Karpas-422 (cell line): ENCODE measurements at regions not wholly inside any gene's neighbourhood (a gene's known extent, or its start where the extent isn't known, plus 50 kb on each side); places are given as distances from the start of the nearest gene placed in this dataset.
"Not testable (repeated sequence)": the region's sequence is repeated elsewhere in the genome, so short reads cannot be mapped to it uniquely, and the experiment has no call there.

Experiments used
- DNase-seq: peaks from one replicate; pipeline ENCODE4 v3.0.0-alpha.2; 2015
- H2AFZ ChIP-seq: fragments of 200-600 bp; sonication (generic); 2 replicates; pipeline ENCODE4 v1.6.1; 2014; ENCODE audit warnings: antibody characterized with exemption, low read length, mixed read lengths
- H3K27ac ChIP-seq: fragments of 200-600 bp; sonication (generic); 2 replicates; pipeline ENCODE4 v1.5.1; 2014; ENCODE audit warnings: mild to moderate bottlenecking, low read length, moderate library complexity
- H3K27me3 ChIP-seq: fragments of 200-600 bp; sonication (generic); 2 replicates; pipeline ENCODE4 v1.6.1; 2014; ENCODE audit warnings: low read length, mixed read lengths
- H3K36me3 ChIP-seq: fragments of 200-600 bp; sonication (generic); 2 replicates; pipeline ENCODE4 v1.6.1; 2014; ENCODE audit warnings: low read length, mixed read lengths; ENCODE audit not compliant: insufficient read depth
- H3K4me1 ChIP-seq: fragments of 200-600 bp; sonication (generic); 2 replicates; pipeline ENCODE4 v1.6.1; 2014; ENCODE audit warnings: mild to moderate bottlenecking, low read length, mixed read lengths
- H3K4me2 ChIP-seq: fragments of 200-600 bp; sonication (generic); 2 replicates; pipeline ENCODE4 v1.6.1; 2014; ENCODE audit warnings: low read length, low read depth, mild to moderate bottlenecking; ENCODE audit not compliant: poor library complexity, severe bottlenecking
- H3K4me3 ChIP-seq: fragments of 200-600 bp; sonication (generic); 2 replicates; pipeline ENCODE4 v1.5.1; 2014; ENCODE audit warnings: mild to moderate bottlenecking, antibody characterized with exemption, low read length, mixed read lengths
- H3K79me2 ChIP-seq: fragments of 200-600 bp; sonication (generic); 2 replicates; pipeline ENCODE4 v1.6.1; 2014; ENCODE audit warnings: mild to moderate bottlenecking, low read length, mixed read lengths
- H3K9ac ChIP-seq: fragments of 200-600 bp; sonication (generic); 2 replicates; pipeline ENCODE4 v1.6.0; 2014; ENCODE audit warnings: low read length
- H3K9me2 ChIP-seq: fragments of 200-600 bp; sonication (generic), shearing (Covaris generic); replicated peaks from 2 replicates; pipeline ENCODE4 v1.6.0; 2014; ENCODE audit warnings: mild to moderate bottlenecking, low read length, moderate library complexity; ENCODE audit not compliant: insufficient read depth
- H3K9me3 ChIP-seq: fragments of 300-700, 200-600 bp; sonication (generic); 2 replicates; pipeline ENCODE4 v1.6.1; 2014; ENCODE audit warnings: low read length, mixed read lengths
- H4K20me1 ChIP-seq: fragments of 200-600 bp; sonication (generic); 2 replicates; pipeline ENCODE4 v1.6.1; 2014; ENCODE audit warnings: mild to moderate bottlenecking, antibody characterized with exemption, low read length, low read depth; ENCODE audit not compliant: insufficient read depth

GRCh38 chr5:17326600-17327037, 109.2 kb downstream of the BASP1 start:
- no peaks in the 10 kb centered on the region for H3K27me3 ChIP-seq
- no peaks in the 10 kb centered on the region for H3K9me2 ChIP-seq
- no peak overlapping the region for H3K9ac ChIP-seq
- H3K4me3 ChIP-seq = no peak overlapping the region
- H4K20me1 ChIP-seq = no peaks in the 10 kb centered on the region
- H2AFZ ChIP-seq = no peak overlapping the region
- peaks cover 8% of the 10 kb centered on the region for H3K4me1 ChIP-seq
- no peak overlapping the region for H3K4me2 ChIP-seq
- H3K79me2 ChIP-seq = no peaks in the 10 kb centered on the region
- H3K27ac ChIP-seq = no peak overlapping the region
- H3K9me3 ChIP-seq = no peaks in the 10 kb centered on the region
- H3K36me3 ChIP-seq = no peaks in the 10 kb centered on the region
- DNase-seq = no peak

GRCh38 chr5:17327048-17327625, 109.7 kb downstream of the BASP1 start:
- Histone ChIP-seq H3K27ac (no peak overlapping the region), H3K4me1 (peaks cover 8% of the 10 kb centered on the region), H4K20me1 (no peaks in the 10 kb centered on the region)

DNA sequence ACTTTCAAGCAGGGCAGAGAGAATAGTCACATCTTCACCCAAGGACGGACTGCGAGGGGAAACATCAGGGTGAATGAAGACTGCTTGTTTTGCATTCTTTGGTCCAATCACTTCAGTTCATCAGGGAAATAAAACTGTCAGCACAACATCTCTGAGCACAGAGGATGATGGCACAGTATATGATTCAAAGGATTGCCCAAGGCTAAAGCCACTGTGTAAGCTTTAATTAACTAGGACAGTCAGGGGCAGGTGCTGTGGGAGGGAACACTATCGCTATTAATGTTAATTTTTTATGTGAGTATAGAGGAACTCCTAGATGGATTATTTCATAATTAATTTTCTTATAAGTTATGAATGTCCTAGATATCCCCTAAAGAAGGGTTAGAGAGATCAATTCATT, 112.1 kb downstream of the BASP1 start:
- peaks cover 8% of the 10 kb centered on the region for H3K4me1 ChIP-seq
- no peak for DNase-seq
- H3K36me3 ChIP-seq = no peaks in the 10 kb centered on the region; the same call in 1 of the 2 replicates
- H3K9me2 ChIP-seq = no peaks in the 10 kb centered on the region
- no peak overlapping the region for H2AFZ ChIP-seq
- H3K79me2 ChIP-seq = no peaks in the 10 kb centered on the region
- H3K27me3 ChIP-seq = 0 out of 2 replicates have a peak, but pooled peaks cover 3% of the 10 kb centered on the region
- H3K4me2 ChIP-seq = no peak overlapping the region
- no peak overlapping the region for H3K9ac ChIP-seq
- H4K20me1 ChIP-seq = no peaks in the 10 kb centered on the region
- H3K9me3 ChIP-seq = no peaks in the 10 kb centered on the region
- no peak overlapping the region for H3K4me3 ChIP-seq
- H3K27ac ChIP-seq = no peak overlapping the region

More at GRCh38 chr5:17327048-17327625, 109.7 kb downstream of the BASP1 start:
- Histone ChIP-seq H3K9ac (no peak overlapping the region), H3K79me2 (no peaks in the 10 kb centered on the region), H3K36me3 (no peaks in the 10 kb centered on the region), H2AFZ (no peak overlapping the region), H3K4me2 (no peak overlapping the region), H3K27me3 (no peaks in the 10 kb centered on the region), H3K4me3 (no peak overlapping the region), H3K9me2 (no peaks in the 10 kb centered on the region), H3K9me3 (no peaks in the 10 kb centered on the region)
- DNase-seq = no peak

- Histone ChIP-seq H3K4me3 (no peak overlapping the region), H3K9me3 (no peaks in the 10 kb centered on the region), H3K36me3 (no peaks in the 10 kb centered on the region; the same call in 1 of the 2 replicates), H3K27ac (no peak overlapping the region), H3K79me2 (no peaks in the 10 kb centered on the region), H3K9me2 (no peaks in the 10 kb centered on the region), H3K27me3 (0 out of 2 replicates have a peak, but pooled peaks cover 3% of the 10 kb centered on the region), H3K4me2 (no peak overlapping the region), H3K4me1 (peaks cover 8% of the 10 kb centered on the region), H2AFZ (no peak overlapping the region), H4K20me1 (no peaks in the 10 kb centered on the region), H3K9ac (no peak overlapping the region)
- DNase-seq = no peak
Measured at GRCh38 chr5:17330386-17330785, 113.0 kb downstream of the BASP1 start.

DNA sequence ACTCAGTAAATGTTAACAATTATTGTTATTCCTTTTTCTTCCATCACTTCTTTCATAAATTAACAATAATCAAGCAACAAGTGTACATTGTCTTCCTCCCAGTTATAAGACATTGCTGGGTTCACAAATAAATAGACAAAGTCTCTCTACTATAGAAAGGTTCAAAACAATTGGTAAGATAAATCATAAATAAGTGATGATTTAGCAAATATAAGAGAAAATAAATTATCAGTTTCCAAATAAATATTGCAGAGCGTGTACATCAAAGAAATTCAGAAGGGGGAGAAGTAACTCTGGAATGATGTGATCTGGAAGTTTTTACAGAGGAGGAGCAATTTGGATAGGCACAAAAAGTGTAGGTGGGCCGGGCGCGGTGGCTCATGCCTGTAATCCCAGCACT, 114.2 kb downstream of the BASP1 start:
- Histone ChIP-seq H3K4me1 (peaks cover 5% of the 10 kb centered on the region), H3K36me3 (no peaks in the 10 kb centered on the region; the same call in 1 of the 2 replicates), H3K27me3 (0 out of 2 replicates have a peak, but pooled peaks cover 3% of the 10 kb centered on the region), H3K9me3 (no peaks in the 10 kb centered on the region), H2AFZ (no peak overlapping the region), H3K9ac (no peak overlapping the region), H3K4me2 (no peak overlapping the region), H3K9me2 (no peaks in the 10 kb centered on the region), H4K20me1 (no peaks in the 10 kb centered on the region), H3K27ac (no peak overlapping the region), H3K79me2 (no peaks in the 10 kb centered on the region), H3K4me3 (no peak overlapping the region)
- DNase-seq = no peak

DNA sequence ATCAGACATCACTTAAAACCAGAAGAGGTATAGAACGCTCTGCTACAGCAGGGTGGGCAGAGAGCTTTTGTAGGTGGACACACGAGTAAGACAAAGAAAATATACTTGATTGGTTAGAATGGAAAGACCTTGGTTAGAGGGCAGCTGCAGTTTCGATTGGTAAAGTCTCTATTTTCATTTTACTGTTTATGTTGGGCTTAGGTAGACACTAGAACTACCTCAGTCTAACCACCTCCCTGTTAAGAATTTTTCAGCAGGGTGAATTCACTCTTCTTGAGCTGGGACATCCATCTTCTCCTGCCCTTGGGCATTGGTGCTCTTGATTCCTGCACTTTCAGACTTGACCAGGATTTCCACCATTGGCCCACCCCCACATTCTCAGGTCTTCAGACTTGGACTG, 116.3 kb downstream of the BASP1 start:
- no peaks in the 10 kb centered on the region; the same call in 1 of the 2 replicates for H3K36me3 ChIP-seq
- H3K4me3 ChIP-seq = no peak overlapping the region
- H3K27me3 ChIP-seq = 0 out of 2 replicates have a peak, but pooled peaks cover 3% of the 10 kb centered on the region
- no peaks in the 10 kb centered on the region for H4K20me1 ChIP-seq
- H3K9me2 ChIP-seq = no peaks in the 10 kb centered on the region
- H3K4me2 ChIP-seq = no peak overlapping the region
- no peak overlapping the region for H2AFZ ChIP-seq
- 0 out of 2 replicates have a peak, but pooled peaks cover 2% of the 10 kb centered on the region for H3K4me1 ChIP-seq
- no peaks in the 10 kb centered on the region for H3K79me2 ChIP-seq
- no peaks in the 10 kb centered on the region for H3K9me3 ChIP-seq
- H3K9ac ChIP-seq = no peak overlapping the region
- DNase-seq = no peak
- no peak overlapping the region for H3K27ac ChIP-seq

- no peak overlapping the region for H3K27ac ChIP-seq
- no peaks in the 10 kb centered on the region for H4K20me1 ChIP-seq
- H3K79me2 ChIP-seq = no peaks in the 10 kb centered on the region
- H2AFZ ChIP-seq = no peak overlapping the region
- no peaks in the 10 kb centered on the region for H3K9me2 ChIP-seq
- H3K27me3 ChIP-seq = 0 out of 2 replicates have a peak, but pooled peaks cover 3% of the 10 kb centered on the region
- 0 out of 2 replicates have a peak, but pooled peaks cover 2% of the 10 kb centered on the region for H3K4me1 ChIP-seq
- H3K9me3 ChIP-seq = no peaks in the 10 kb centered on the region
- H3K4me2 ChIP-seq = no peak overlapping the region
- no peak for DNase-seq
- no peak overlapping the region for H3K9ac ChIP-seq
- H3K36me3 ChIP-seq = no peaks in the 10 kb centered on the region; the same call in 1 of the 2 replicates
- H3K4me3 ChIP-seq = no peak overlapping the region
Measured at GRCh38 chr5:17336054-17336453, 118.6 kb downstream of the BASP1 start.

GRCh38 chr5:17336723-17337122, 119.3 kb downstream of the BASP1 start:
- not testable (repeated sequence) for H3K4me3 ChIP-seq, DNase-seq, H3K27me3 ChIP-seq, H2AFZ ChIP-seq, H3K27ac ChIP-seq, H4K20me1 ChIP-seq, H3K4me2 ChIP-seq, H3K4me1 ChIP-seq, H3K9me2 ChIP-seq, H3K9ac ChIP-seq, H3K9me3 ChIP-seq, H3K36me3 ChIP-seq, H3K79me2 ChIP-seq
